ENCODE measurements at regions not wholly inside any gene's neighbourhood (a gene's known extent, or its start where the extent isn't known, plus 50 kb on each side); places are given as distances from the start of the nearest gene placed in this dataset.
A peak's percentile ranks its signal among the peaks of the same experiment; 100 is the strongest.

GRCh38 chr1:221868593-221869303, 126.9 kb upstream of the DUSP10 start:
- no peak for DNase-seq (ENCODE audit: low read depth, low spot score)
- no peaks in the 10 kb centered on the region for H3K27me3 ChIP-seq (ENCODE audit: insufficient read depth, low read length)
- ChIA-PET RAD21 (ENCODE audit: low non-redundant PET in 1 of 2, low total read pairs in 2 of 2, uncharacterized antibody in 2 of 2, unreplicated experiment in 2 of 2) (no interaction called here), CTCF (interaction anchor here (1.2 kb wide), 1 partner anchor 13 kb away, joined by 3 read pairs; no protein-coding TSS in a partner anchor), POLR2A (no interaction called here)
- no peak overlapping the region for H2AFZ ChIP-seq (ENCODE audit: low read depth, low read length, poor library complexity, severe bottlenecking)
- no TSS peak for BruUV-seq (replicated peaks)
- H3K9me2 ChIP-seq (ENCODE audit: insufficient read depth), result no peaks in the 10 kb centered on the region
- peak overlapping the region; percentile 10; the same call in 1 of the 2 replicates for H3K4me2 ChIP-seq (ENCODE audit: low read length)
- intact Hi-C loops (cut with micrococcal nuclease), result no loop called here
- TF ChIP-seq CEBPB (IDR thresholded peaks at IDR 0.05; ENCODE audit: low read depth) (no peak), FOSL1 (IDR thresholded peaks at IDR 0.05; ENCODE audit: low read depth) (peak; percentile 29; the same call in 1 of the 2 replicates), JUND (IDR thresholded peaks at IDR 0.05) (peak; percentile 22; the same call in 1 of the 2 replicates)
- H3K4me3 ChIP-seq (replicated peaks in 1 of 2; ENCODE audit: low read depth in 1 of 2, low read length in 2 of 2), result no peak overlapping the region
- H3K27ac ChIP-seq (ENCODE audit: low read depth, low read length), result no peak overlapping the region
- peaks cover 0 to 7% of the 10 kb centered on the region in 2 experiments; a peak in 2 of 4 replicates for H3K4me1 ChIP-seq (ENCODE audit: control insufficient read depth in 1 of 2, insufficient read depth in 2 of 2, low read length in 2 of 2)
- H3K9me3 ChIP-seq (ENCODE audit: control insufficient read depth in 1 of 2, insufficient read depth in 1 of 2, low read depth in 1 of 2, low read length in 2 of 2), result no peaks in the 10 kb centered on the region
- H3K79me2 ChIP-seq (ENCODE audit: insufficient read depth, low read length), result no peaks in the 10 kb centered on the region
- H3K9ac ChIP-seq (ENCODE audit: low read length), result no peak overlapping the region
- H3K36me3 ChIP-seq (ENCODE audit: control insufficient read depth in 1 of 2, insufficient read depth in 2 of 2, low read length in 2 of 2), result no peaks in the 10 kb centered on the region
- H4K20me1 ChIP-seq (ENCODE audit: insufficient read depth), result no peaks in the 10 kb centered on the region
- no peak for ATAC-seq

GRCh38 chr1:221867003-221867402, 125.1 kb upstream of the DUSP10 start:
- Histone ChIP-seq H3K9me3 (ENCODE audit: control insufficient read depth in 1 of 2, insufficient read depth in 1 of 2, low read depth in 1 of 2, low read length in 2 of 2) (no peaks in the 10 kb centered on the region), H3K27me3 (ENCODE audit: insufficient read depth, low read length) (no peaks in the 10 kb centered on the region), H3K9ac (ENCODE audit: low read length) (no peak overlapping the region), H3K4me2 (ENCODE audit: low read length) (no peak overlapping the region), H2AFZ (ENCODE audit: low read depth, low read length, poor library complexity, severe bottlenecking) (no peak overlapping the region), H3K79me2 (ENCODE audit: insufficient read depth, low read length) (no peaks in the 10 kb centered on the region), H3K27ac (ENCODE audit: low read depth, low read length) (no peak overlapping the region), H4K20me1 (ENCODE audit: insufficient read depth) (no peaks in the 10 kb centered on the region), H3K9me2 (ENCODE audit: insufficient read depth) (no peaks in the 10 kb centered on the region), H3K4me1 (ENCODE audit: control insufficient read depth in 1 of 2, insufficient read depth in 2 of 2, low read length in 2 of 2) (peaks cover 0 to 7% of the 10 kb centered on the region in 2 experiments; a peak in 2 of 4 replicates), H3K36me3 (ENCODE audit: control insufficient read depth in 1 of 2, insufficient read depth in 2 of 2, low read length in 2 of 2) (no peaks in the 10 kb centered on the region), H3K4me3 (replicated peaks in 1 of 2; ENCODE audit: low read depth in 1 of 2, low read length in 2 of 2) (no peak overlapping the region)
- ATAC-seq, result no peak
- no peak for DNase-seq (ENCODE audit: low read depth, low spot score)
- TF ChIP-seq CEBPB (IDR thresholded peaks at IDR 0.05; ENCODE audit: low read depth) (no peak), POLR2A (IDR thresholded peaks at IDR 0.05; ENCODE audit: borderline replicate concordance, extremely low read depth, insufficient read depth, insufficient read length) (no peak), ZBTB33 (IDR thresholded peaks at IDR 0.05; ENCODE audit: extremely low read depth, insufficient replicate concordance, low read length) (no peak), ATF3 (IDR thresholded peaks at IDR 0.05) (no peak)
- intact Hi-C loops (cut with micrococcal nuclease), result no loop called here
- ChIA-PET RAD21 (ENCODE audit: low non-redundant PET in 1 of 2, low total read pairs in 2 of 2, uncharacterized antibody in 2 of 2, unreplicated experiment in 2 of 2) (no interaction called here), CTCF (no interaction called here), POLR2A (no interaction called here)
- no TSS peak for BruUV-seq (replicated peaks)

All from HCT116 (cell line).